ENCODE measurements at regions not wholly inside any gene's neighbourhood (a gene's known extent, or its start where the extent isn't known, plus 50 kb on each side); places are given as distances from the start of the nearest gene placed in this dataset.
"Not testable (repeated sequence)": the region's sequence is repeated elsewhere in the genome, so short reads cannot be mapped to it uniquely, and the experiment has no call there.

DNA sequence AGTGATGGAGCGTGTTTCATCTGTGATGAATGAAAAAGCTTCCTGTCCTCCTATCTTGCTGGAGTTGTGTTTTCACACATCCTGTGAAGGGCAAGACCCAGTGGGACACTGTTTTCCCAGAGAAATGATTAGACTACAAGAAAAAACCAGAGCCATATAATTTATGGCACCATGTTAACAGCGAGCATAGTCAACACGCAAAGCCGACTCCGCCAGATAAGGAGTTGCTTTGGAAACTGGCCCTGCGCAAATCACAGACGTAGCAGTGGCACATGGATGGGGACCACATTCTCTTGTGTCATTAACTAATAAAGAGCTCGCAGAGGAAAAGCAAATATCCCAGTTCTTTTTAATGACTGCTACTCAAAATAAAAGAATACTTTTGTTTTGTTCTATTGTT, 471.2 kb upstream of the RUNX1 start:
- POLR2A ChIA-PET: no interaction called here
- no peak overlapping the region for H3K27ac Mint-ChIP-seq
- intact Hi-C loops (cut with micrococcal nuclease): no loop called here
- DNase-seq: no peak
- peaks cover 12% of the 10 kb centered on the region for H3K4me1 Mint-ChIP-seq
- H3K27me3 Mint-ChIP-seq: peaks cover 3% of the 10 kb centered on the region
- no peaks in the 10 kb centered on the region for H3K36me3 Mint-ChIP-seq (ENCODE audit: low read depth)
- CTCF ChIA-PET: no interaction called here
- no peak for TF ChIP-seq CTCF (IDR thresholded peaks at IDR 0.05)
- H3K9me3 Mint-ChIP-seq: no peaks in the 10 kb centered on the region
- no peak overlapping the region for H3K4me3 Mint-ChIP-seq
- no peak for ATAC-seq (ENCODE audit: low read depth)

- ATAC-seq (ENCODE audit: low read depth) (no peak), DNase-seq (no peak)
- no peaks in the 10 kb centered on the region for H3K36me3 Mint-ChIP-seq (ENCODE audit: low read depth)
- H3K9me3 Mint-ChIP-seq: no peaks in the 10 kb centered on the region
- intact Hi-C loops (cut with micrococcal nuclease): no loop called here
- H3K27me3 Mint-ChIP-seq: peaks cover 11% of the 10 kb centered on the region
- POLR2A ChIA-PET: no interaction called here
- H3K4me3 Mint-ChIP-seq: no peak overlapping the region
- CTCF ChIA-PET: no interaction called here
- no peaks in the 10 kb centered on the region for H3K4me1 Mint-ChIP-seq
- no peak for TF ChIP-seq CTCF (IDR thresholded peaks at IDR 0.05)
- H3K27ac Mint-ChIP-seq: no peak overlapping the region
Observed at GRCh38 chr21:35517865-35518264, 468.8 kb upstream of the RUNX1 start.

DNA sequence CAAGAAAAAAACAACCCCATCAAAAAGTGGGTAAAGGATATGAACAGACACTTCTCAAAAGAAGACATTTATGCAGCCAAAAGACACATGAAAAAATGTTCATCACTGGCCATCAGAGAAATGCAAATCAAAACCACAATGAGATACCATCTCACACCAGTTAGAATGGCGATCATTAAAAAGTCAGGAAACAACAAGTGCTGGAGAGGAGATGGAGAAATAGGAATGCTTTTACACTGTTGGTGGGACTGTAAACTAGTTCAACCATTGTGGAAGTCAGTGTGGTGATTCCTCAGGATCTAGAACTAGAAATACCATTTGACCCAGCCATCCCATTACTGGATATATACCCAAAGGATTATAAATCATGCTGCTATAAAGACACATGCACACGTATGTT, 467.2 kb upstream of the RUNX1 start:
- H3K4me1 Mint-ChIP-seq; H3K27ac Mint-ChIP-seq; H3K9me3 Mint-ChIP-seq; intact Hi-C loops (cut with micrococcal nuclease); H3K4me3 Mint-ChIP-seq; CTCF ChIA-PET; POLR2A ChIA-PET; DNase-seq; ATAC-seq (ENCODE audit: low read depth); H3K36me3 Mint-ChIP-seq (ENCODE audit: low read depth): not testable (repeated sequence)
- peaks cover 11% of the 10 kb centered on the region for H3K27me3 Mint-ChIP-seq

GRCh38 chr21:35512346-35512745, 463.2 kb upstream of the RUNX1 start:
- no peaks in the 10 kb centered on the region for H3K9me3 Mint-ChIP-seq
- CTCF ChIA-PET: no interaction called here
- intact Hi-C loops (cut with micrococcal nuclease): no loop called here
- ATAC-seq (ENCODE audit: low read depth) (no peak), DNase-seq (no peak)
- POLR2A ChIA-PET: no interaction called here
- H3K27ac Mint-ChIP-seq: no peak overlapping the region
- TF ChIP-seq CTCF (IDR thresholded peaks at IDR 0.05): no peak
- peaks cover 3% of the 10 kb centered on the region for H3K4me1 Mint-ChIP-seq
- H3K36me3 Mint-ChIP-seq (ENCODE audit: low read depth): no peaks in the 10 kb centered on the region
- H3K4me3 Mint-ChIP-seq: no peak overlapping the region
- peaks cover 10% of the 10 kb centered on the region for H3K27me3 Mint-ChIP-seq

DNA sequence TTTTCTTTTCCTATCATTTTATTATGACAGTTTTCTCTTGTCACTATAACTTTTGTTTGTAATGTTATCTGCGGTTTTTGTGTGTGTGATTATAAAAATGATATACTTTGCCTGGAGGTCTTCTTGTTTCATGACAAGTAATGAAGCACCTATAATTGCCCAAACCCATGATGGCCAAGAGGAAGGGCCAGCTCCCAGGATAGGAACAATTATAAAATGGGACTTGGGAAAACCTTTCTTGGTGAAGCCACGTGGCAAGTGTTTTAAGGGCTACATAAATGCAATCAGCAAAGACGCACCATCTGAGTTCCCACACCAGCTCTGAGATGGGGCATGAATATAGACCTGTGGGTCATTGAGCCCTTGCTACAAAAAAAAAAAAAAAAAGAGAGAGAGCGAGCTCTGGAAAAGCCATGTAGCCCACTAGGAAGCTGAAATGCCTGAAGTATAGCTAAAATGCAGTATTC, 462.6 kb upstream of the RUNX1 start:
- Mint-ChIP-seq H3K4me3 (no peak overlapping the region), H3K27me3 (peaks cover 12% of the 10 kb centered on the region), H3K27ac (no peak overlapping the region), H3K36me3 (ENCODE audit: low read depth) (no peaks in the 10 kb centered on the region), H3K9me3 (no peaks in the 10 kb centered on the region), H3K4me1 (peaks cover 3% of the 10 kb centered on the region)
- TF ChIP-seq CTCF (IDR thresholded peaks at IDR 0.05): no peak
- no peak for DNase-seq
- no peak for ATAC-seq (ENCODE audit: low read depth)
- ChIA-PET CTCF (no interaction called here), POLR2A (no interaction called here)
- intact Hi-C loops (cut with micrococcal nuclease): no loop called here

GRCh38 chr21:35510957-35511695, 462.0 kb upstream of the RUNX1 start:
- no peaks in the 10 kb centered on the region for H3K9me3 Mint-ChIP-seq
- ChIA-PET POLR2A (no interaction called here), CTCF (no interaction called here)
- H3K36me3 Mint-ChIP-seq (ENCODE audit: low read depth): no peaks in the 10 kb centered on the region
- no peak for ATAC-seq (ENCODE audit: low read depth)
- TF ChIP-seq CTCF (IDR thresholded peaks at IDR 0.05): no peak
- H3K27ac Mint-ChIP-seq: no peak overlapping the region
- H3K4me3 Mint-ChIP-seq: no peak overlapping the region
- intact Hi-C loops (cut with micrococcal nuclease): no loop called here
- H3K27me3 Mint-ChIP-seq: peaks cover 17% of the 10 kb centered on the region
- DNase-seq: no peak
- H3K4me1 Mint-ChIP-seq: peaks cover 3% of the 10 kb centered on the region

Data from activated B cell treated with CpG ODN at 0.5 μM for 24 hours (primary cell).